Sigmoid colon (tissue), 6 donors: ENCODE measurements at regions not wholly inside any gene's neighbourhood (a gene's known extent, or its start where the extent isn't known, plus 50 kb on each side); places are given as distances from the start of the nearest gene placed in this dataset.

Experiments used
- DNase-seq: peaks from one replicate; pipeline ENCODE4 v3.0.0-alpha.2; 2019
- H3K27ac ChIP-seq, 4 donors: fragments of 200-600 bp; sonication (generic); one replicate each; pipeline ENCODE4 v1.5.1; 2016 to 2019; ENCODE audit warnings: mild to moderate bottlenecking in 1 of 4
- H3K27me3 ChIP-seq, 3 donors: fragments of 200-600 bp; sonication (generic); one replicate each; pipeline ENCODE4 v1.5.1; 2019; ENCODE audit warnings: mild to moderate bottlenecking in 1 of 3
- H3K36me3 ChIP-seq, 4 donors: fragments of 200-600 bp; sonication (generic); one replicate each; pipeline ENCODE4 v1.5.1; 2016 to 2019
- H3K4me1 ChIP-seq, 4 donors: fragments of 200-600 bp; sonication (generic); one replicate each; pipeline ENCODE4 v1.5.1; 2017 to 2019
- H3K4me3 ChIP-seq, 4 donors: fragments of 200-600 bp; sonication (generic); one replicate each; pipeline ENCODE4 v1.5.1; 2017 to 2019; ENCODE audit warnings: mild to moderate bottlenecking in 2 of 4, moderate library complexity in 1 of 4
- H3K9me3 ChIP-seq, 4 donors: fragments of 200-600 bp in 3 of 4; sonication (generic) in 3 of 4; one replicate each; pipeline versions ENCODE4 v1.5.1 to v1.6.1; 2013 to 2019
- CTCF ChIP-seq, 4 experiments: fragments of 450-650 bp in 3 of 4; fragments of 200-600 bp in 1 of 4; IDR thresholded peaks; one replicate each; pipeline ENCODE4 v1.5.1; 2016 to 2019; ENCODE audit warnings: antibody characterized with exemption in 4 of 4, mild to moderate bottlenecking in 3 of 4, moderate library complexity in 2 of 4
- EP300 ChIP-seq, 4 donors: sonication (generic); formaldehyde crosslinking; IDR thresholded peaks; one replicate each; pipeline ENCODE4 v1.6.1; 2017; ENCODE audit warnings: antibody characterized with exemption in 4 of 4
- POLR2A ChIP-seq, 2 donors: fragments of 450-650 bp; IDR thresholded peaks; one replicate each; pipeline ENCODE4 v1.6.1; 2016; ENCODE audit warnings: antibody characterized with exemption in 2 of 2, mild to moderate bottlenecking in 2 of 2, moderate library complexity in 2 of 2
- POLR2AphosphoS5 ChIP-seq, 4 donors: sonication (generic); formaldehyde crosslinking; IDR thresholded peaks; one replicate each; pipeline ENCODE4 v1.6.1; 2017; ENCODE audit warnings: antibody characterized with exemption in 4 of 4
- WGBS, 2 donors: extraction: QIAGEN DNeasy Blood & Tissue Kit; methylation state at CpG; one replicate each; pipeline ENCODE4 v1.1.7; 2013; 5-methylcytosine and 5-hydroxymethylcytosine counted together
- intact Hi-C: fragments of 100-400 bp; cut with DNase I; formaldehyde crosslinking; loops from one replicate; pipeline ENCODE4 v1.15.1; 2023
- donor health status: healthy with polysubstance abuse.
- donor health status: healthy.

- Histone ChIP-seq H3K27ac (no peak overlapping the region), H3K27me3 (no peaks in the 10 kb centered on the region), H3K36me3 (no peaks in the 10 kb centered on the region), H3K4me1 (no peaks in the 10 kb centered on the region), H3K9me3 (no peaks in the 10 kb centered on the region), H3K4me3 (no peak overlapping the region)
- 50 to 66% methylated on average over 1 of the region's 1 CpG for WGBS, 2 donors
- TF ChIP-seq CTCF (IDR thresholded peaks at IDR 0.05) (no peak), POLR2A (IDR thresholded peaks at IDR 0.05) (no peak), POLR2AphosphoS5 (IDR thresholded peaks at IDR 0.05) (no peak), EP300 (IDR thresholded peaks at IDR 0.05) (no peak)
- DNase-seq, result no peak
- intact Hi-C loops, result no loop called here
These were observed 498.8 kb downstream of the KIF4B start for GRCh38 chr5:155512329-155512728.

- no peak for DNase-seq
- no peaks in the 10 kb centered on the region for H3K27me3 ChIP-seq
- H3K27ac ChIP-seq, result no peak overlapping the region
- intact Hi-C loops, result no loop called here
- WGBS, 2 donors, result 39 to 71% methylated on average over 2 of the region's 2 CpGs
- no peak overlapping the region for H3K4me3 ChIP-seq
- no peaks in the 10 kb centered on the region for H3K36me3 ChIP-seq
- TF ChIP-seq POLR2A (IDR thresholded peaks at IDR 0.05) (no peak), CTCF (IDR thresholded peaks at IDR 0.05) (no peak), EP300 (IDR thresholded peaks at IDR 0.05) (no peak), POLR2AphosphoS5 (IDR thresholded peaks at IDR 0.05) (no peak)
- H3K9me3 ChIP-seq, result no peaks in the 10 kb centered on the region
- no peaks in the 10 kb centered on the region for H3K4me1 ChIP-seq
These were observed 500.6 kb downstream of the KIF4B start for GRCh38 chr5:155514105-155514563.

GRCh38 chr5:155522540-155522939, 509.0 kb downstream of the KIF4B start:
- no peaks in the 10 kb centered on the region for H3K27me3 ChIP-seq
- no peaks in the 10 kb centered on the region for H3K9me3 ChIP-seq
- WGBS, 2 donors, result 76 to 92% methylated on average over 1 of the region's 1 CpG
- DNase-seq, result no peak
- intact Hi-C loops, result no loop called here
- TF ChIP-seq POLR2A (IDR thresholded peaks at IDR 0.05) (no peak), EP300 (IDR thresholded peaks at IDR 0.05) (no peak), POLR2AphosphoS5 (IDR thresholded peaks at IDR 0.05) (no peak), CTCF (IDR thresholded peaks at IDR 0.05) (no peak)
- no peaks in the 10 kb centered on the region for H3K4me1 ChIP-seq
- no peak overlapping the region for H3K4me3 ChIP-seq
- H3K36me3 ChIP-seq, result no peaks in the 10 kb centered on the region
- H3K27ac ChIP-seq, result no peak overlapping the region

- Histone ChIP-seq H3K27ac (no peak overlapping the region), H3K9me3 (no peaks in the 10 kb centered on the region), H3K4me3 (no peak overlapping the region), H3K36me3 (no peaks in the 10 kb centered on the region), H3K27me3 (no peaks in the 10 kb centered on the region), H3K4me1 (no peaks in the 10 kb centered on the region)
- TF ChIP-seq POLR2AphosphoS5 (IDR thresholded peaks at IDR 0.05) (no peak), EP300 (IDR thresholded peaks at IDR 0.05) (no peak), POLR2A (IDR thresholded peaks at IDR 0.05) (no peak), CTCF (IDR thresholded peaks at IDR 0.05) (no peak)
- DNase-seq, result no peak
- intact Hi-C loops, result no loop called here
- 71 to 77% methylated on average over 2 of the region's 2 CpGs for WGBS, 2 donors
These were observed 515.8 kb downstream of the KIF4B start for GRCh38 chr5:155529362-155529761.

- H3K27ac ChIP-seq, result no peak overlapping the region
- H3K4me1 ChIP-seq, result no peaks in the 10 kb centered on the region
- no peaks in the 10 kb centered on the region for H3K9me3 ChIP-seq
- no peak for DNase-seq
- no peak overlapping the region for H3K4me3 ChIP-seq
- H3K36me3 ChIP-seq, result no peaks in the 10 kb centered on the region
- intact Hi-C loops, result no loop called here
- TF ChIP-seq POLR2A (IDR thresholded peaks at IDR 0.05) (no peak), POLR2AphosphoS5 (IDR thresholded peaks at IDR 0.05) (no peak), CTCF (IDR thresholded peaks at IDR 0.05) (no peak), EP300 (IDR thresholded peaks at IDR 0.05) (no peak)
- H3K27me3 ChIP-seq, result no peaks in the 10 kb centered on the region
These were observed 516.5 kb downstream of the KIF4B start for GRCh38 chr5:155530046-155530445.
